ENCODE measurements at regions not wholly inside any gene's neighbourhood (a gene's known extent, or its start where the extent isn't known, plus 50 kb on each side); places are given as distances from the start of the nearest gene placed in this dataset.
"Not testable (repeated sequence)": the region's sequence is repeated elsewhere in the genome, so short reads cannot be mapped to it uniquely, and the experiment has no call there.

DNA sequence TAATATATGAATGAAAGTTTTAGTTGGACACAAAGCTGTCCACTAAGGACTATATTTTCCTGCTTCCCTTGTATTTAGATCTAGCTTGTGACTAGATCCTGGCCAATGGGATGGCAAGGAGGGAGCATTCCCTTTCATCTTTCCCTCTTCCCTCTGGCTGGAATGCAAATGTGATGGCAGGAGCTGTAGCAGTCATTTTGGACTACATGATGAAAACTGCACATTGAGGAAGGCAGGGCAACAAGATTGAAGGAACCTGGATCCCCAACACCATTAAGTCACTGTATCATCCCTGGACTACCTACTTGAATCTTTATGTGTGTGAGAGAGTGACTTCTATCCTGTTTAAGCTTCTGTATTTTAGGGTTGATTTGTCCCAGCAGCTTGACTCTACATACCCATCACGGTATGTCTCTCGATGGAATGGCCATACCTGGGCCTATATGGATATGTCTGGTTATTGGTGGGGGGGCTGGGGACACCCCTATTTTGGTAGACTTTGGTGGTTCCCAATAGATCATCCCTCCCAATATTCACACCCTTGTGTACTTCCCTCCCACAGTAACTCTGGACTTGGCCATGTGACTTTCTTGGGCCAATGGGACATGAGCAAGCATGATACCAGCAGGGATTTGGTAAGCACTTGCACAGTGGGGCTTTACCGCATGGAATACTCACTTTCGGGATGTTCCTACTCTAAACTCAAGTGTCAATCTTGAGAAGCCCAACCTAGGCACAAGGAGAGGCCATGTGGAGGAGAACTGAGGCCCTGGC is 128.5 kb downstream of the VEGFA start:
- DNase-seq, result no peak

DNA sequence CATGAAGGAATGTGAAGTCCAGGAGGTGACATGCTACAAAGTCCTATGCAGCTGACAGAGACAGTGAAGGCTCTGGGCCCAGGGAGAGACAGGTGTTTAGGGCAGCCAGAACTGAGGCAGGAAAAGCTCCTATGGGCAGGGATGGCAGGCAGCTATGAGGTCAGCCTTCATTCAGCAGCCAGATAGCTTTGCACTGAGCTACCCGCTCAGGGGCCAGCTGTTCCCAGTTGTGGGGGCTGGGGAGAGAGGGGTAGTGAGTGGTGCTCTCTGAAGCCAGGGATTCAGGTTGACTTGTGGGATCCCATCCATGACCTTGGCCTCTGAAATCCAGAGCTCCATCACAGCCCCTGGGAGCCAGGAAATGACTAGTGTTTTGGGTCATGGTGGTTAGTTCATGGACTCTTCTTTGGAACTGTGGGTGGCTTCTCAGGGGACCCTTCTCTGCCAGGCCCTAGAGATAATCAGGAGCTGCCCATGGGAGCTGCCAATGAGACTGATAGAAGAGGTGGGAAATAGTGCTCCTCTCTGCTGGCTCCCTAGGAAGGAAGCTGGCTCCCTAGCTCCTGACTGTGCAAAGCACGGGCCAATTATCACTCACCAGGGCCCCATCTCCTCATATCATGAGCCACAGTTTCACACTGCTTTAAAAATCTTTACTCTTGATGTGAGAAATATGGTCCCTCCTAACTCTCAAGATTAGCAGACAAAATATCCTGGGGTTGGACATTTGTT is 127.7 kb downstream of the VEGFA start:
- no peak for DNase-seq

DNA sequence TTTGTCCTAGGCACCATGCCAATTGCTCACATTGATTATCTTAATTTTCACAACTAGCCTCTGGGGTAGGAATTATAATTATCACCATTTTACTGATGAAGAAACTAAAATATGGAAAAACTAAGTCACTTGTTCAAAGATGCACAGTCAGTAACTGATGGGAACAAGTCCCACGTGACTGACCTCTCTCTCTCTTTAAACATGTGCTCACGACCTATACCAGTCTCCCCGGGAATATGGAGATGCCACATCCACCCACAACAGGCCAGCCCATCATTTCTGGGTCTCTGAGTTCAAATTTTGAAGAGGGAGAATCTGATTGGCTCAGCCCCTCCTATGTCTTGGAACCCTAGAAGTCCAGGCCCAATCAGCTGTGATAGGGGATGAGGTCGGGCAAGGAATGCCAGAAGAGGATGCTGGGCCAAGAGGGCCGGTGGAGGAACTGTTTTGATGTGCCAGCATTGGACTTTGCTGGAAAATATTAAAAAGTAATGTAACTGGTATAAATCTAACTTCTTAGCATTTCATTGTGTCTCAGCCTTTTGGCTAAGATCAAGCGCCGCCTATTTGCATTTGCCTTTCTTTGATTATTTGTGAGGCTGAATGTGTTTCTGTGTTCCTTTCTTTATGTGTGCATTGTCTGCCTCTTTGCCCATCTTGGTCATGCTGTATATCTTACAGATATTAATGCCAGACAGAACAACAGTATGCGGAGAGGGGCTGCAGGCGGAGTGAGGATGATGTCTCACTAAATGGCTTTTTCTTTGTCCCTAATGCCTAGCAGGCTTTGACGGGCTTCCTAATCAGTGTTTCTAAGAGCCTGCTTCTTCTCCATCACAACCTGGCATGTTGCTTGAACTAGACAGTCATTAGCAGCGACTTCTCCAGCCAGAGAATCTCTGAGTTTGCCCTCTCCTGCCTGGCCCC is 126.6 kb downstream of the VEGFA start:
- DNase-seq, result no peak

DNA sequence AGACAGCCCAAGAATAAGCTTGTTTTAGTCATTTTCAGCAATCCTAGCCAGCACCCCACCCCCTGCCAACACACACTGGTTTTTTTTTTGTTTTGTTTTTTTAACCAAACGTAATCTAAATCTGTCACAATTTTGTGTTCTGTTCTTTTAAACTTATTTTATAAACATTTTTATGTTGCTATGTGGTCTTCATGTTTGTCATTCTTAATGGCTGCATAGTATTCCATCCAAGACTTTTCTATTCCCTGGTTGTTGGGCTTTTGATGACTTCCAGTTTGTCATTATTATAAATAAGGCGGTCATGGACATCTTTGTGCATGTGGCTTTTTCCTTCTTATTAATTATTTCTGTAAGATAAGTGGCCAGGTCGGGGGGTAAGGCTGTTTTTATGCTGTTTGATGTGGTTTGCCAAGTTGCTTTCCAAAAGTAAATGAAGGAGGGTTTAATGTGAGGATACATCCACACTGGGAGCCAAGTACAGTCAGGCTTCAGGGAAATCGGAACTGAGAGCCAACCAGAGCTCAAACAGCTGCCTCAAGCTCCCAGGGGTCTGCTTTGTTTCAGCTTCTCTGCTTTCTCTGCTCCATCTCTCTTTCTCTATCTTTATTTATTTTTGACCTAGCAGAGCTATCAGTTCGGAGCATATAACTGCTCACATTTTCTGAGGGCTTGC is 125.8 kb downstream of the VEGFA start:
- no peak for DNase-seq

DNA sequence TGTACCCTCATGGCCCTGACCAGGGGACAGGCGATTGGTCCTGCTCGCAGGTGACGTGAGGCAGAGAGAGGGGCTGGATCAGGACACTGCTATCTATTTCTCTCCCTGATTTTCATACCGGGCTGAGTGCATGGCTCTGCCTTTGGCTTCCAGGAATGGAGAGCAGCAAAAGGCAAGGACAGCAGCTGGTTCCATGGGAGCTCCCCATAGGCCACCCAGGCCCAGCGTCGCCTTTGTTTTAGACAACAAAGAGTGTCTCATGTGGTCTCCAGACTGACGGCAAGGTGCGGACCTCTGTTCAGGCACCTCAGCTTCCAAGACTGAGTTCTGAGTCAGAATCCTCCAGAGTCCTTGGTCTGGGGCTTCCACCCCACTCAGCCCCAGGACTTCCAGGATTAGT is 123.1 kb downstream of the VEGFA start:
- DNase-seq, result no peak

DNA sequence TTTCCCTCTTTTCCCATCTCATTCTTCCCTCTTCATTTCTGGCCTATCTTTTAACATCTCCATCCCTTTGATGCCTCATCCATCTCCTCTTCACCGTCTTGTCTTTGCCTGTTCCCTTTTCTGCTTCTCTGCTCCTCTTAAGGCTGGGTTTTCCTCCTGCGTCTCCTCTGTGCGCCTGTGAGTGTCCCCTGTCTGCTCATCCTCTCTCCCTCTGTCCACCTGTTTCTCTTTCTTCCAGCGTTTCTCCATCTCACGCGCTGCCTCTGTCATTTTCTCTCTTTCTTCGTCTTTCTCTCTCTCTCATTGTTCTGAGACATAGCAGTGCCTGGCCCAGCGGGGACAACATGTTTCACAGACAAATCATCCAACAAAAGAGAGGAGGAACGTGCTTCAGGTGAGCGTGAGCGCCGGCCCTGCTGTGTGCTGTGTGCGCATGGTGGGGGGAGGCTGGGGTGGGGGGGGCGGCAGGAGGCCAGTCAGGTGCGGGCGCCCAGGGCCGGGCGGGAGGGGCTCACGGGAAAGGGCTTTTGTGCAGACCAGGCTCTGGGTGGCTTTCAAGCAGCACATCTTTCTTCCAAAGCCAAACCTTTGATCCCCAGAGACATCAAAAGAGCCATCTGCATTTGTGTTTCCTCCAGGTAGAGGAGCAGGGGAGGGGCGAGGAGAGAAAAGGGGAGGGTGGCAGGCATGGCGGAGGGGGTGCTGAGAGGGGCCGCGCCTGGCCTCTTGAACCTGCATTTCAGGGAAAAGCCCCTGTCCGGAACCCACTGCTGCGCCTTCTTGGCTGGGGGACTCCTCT is 121.3 kb downstream of the VEGFA start:
- DNase-seq, result no peak

DNA sequence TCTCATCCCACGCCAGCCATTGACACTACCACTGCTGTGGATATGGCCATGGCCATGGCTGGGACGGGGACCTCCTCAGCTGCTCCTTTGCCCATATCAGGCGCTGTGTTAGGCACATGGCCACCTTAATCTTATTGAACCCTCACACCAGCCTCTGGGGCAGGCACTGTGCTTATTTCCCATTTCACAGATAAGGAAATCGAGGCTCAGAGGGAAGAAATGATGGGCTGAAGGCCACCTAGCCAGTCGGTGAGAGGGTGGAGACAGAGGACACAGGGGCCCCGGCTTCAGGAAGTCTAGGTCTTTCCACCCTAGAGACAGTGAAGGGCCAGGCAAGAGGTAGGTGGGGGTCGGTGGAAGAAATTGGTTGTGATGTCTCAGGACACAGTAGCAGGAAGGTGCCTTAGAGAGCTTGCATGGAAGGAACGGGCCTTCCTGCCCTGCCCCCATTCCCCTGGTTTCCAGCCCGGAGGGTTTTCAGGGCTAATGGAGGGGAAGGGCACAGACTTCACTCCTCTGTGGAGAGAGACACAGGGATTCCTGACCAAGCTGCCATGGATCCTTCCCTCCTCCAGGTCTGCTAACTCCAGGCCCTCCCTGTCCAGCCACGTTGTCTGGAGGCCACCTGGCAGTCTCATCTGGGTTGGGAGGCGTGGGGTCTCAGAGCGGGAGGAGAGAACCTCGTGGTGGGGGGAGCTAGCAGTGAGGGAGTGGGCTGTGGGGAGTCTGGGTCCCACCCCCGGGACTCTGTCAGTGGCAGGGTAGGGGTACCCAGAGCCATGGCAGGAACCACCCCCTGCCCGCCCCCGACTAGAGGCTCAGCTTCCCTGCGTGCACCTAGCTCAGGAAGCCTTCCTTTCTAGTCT is 120.4 kb downstream of the VEGFA start:
- DNase-seq, result no peak

DNA sequence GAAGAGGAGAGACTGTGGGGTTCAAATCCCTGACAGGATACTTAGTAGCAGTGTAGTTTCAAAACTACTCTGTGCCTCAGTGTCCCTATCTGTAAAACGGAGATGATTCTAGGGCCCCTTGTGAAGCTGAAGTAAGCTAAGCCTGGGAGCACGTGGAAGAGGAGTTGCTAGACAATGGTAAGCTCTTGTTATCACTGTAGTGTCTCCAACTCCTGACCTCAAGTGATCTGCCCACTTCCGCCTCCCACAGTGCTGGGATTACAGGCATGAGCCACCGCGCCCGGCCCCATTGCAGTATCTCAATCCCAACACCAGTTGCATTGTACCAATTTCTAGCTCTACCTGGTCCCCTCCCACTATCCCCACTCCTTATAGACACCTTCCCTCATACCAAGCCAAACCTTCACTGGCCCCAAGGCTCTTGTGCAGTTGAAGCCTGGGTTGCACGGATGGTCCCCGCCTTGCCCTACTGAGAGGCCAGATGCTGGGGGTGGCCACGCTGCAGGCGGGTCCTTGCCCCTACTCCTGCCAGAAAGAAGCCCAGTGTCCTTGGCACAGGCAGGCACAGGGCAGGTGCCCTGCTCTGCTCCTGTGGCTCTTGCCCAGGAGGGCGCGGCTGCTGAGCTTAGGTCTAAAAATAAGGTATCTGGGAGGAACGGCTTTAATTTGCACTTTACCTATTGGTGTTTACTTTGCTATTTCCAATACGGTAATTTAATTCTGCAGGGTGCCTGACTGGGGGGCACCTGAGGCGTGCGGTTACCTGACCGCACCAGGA is 118.1 kb downstream of the VEGFA start:
- DNase-seq, result no peak

DNA sequence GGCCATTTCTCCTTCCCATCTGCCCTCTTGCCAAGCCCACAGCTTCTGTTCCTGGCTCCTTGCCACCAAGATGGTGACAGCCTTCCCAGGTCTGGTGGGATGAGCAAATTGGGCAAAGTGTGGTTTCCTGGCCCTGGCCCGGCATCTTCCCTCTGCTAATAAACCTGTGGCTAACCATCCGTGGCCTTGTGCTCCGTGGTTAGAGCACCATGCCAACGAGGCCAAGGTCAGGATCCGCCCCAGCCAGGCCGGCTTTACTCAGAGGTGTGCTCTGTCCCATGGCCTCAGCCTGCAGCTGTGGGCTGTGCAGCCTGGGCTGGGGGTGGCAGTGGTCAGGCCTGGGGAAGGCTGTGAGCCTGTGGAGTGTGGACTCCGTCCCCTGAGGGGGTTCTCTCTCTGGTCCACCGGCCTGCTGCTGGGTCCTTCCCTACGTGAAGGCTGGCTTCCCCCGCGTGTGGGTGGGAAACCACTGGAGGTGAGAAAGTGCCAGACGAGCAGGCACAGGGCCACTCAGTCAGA is 117.4 kb downstream of the VEGFA start:
- DNase-seq, result no peak

DNA sequence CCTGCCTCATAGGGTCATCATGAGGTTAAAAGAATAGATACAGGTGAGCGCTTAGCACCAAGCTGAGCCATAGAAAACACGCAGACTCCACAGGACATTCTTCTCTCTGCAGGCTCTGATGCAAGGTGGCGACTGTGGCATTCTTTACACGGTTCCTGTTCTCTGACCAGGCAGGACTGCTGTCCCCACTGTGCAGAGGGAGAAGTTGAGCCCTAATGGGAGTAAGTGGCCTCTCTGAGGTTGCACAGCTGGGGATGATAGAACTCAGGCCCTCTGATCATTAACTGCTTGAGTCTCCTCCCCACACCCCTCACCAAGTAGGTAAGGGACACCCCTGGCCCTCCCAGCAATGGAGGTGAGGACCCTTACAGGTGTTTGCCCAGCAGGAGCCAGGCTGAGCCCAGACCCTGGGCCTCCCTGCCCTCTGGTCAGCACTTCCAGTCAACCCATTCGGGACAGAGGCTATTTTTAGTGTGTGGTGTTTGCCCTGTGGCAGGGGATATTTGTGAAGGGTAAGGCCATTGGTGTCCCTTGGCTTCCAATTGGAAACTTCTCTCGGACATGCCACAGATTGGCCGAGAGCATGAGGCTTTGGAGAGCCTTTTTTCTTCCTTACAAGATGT is 116.8 kb downstream of the VEGFA start:
- no peak for DNase-seq

DNA sequence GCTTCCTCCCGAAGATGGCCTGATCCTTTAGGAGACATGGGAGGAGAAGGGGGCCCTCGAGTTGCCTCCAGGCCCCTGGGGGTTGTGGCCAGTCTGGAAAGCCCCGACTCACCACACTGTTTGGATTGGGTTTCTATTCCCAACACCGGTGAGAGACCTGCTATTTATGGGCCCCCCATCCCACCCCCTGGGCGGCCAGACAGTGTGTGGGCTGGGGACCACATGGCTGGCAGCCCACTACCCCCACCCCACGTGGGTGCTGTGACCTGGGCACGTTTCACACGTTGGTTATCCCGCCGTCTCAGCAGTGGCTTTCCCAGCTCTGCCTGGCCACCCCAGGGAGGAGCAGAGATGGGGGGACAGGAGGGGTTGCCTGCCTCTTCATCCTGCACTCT is 116.1 kb downstream of the VEGFA start:
- DNase-seq, result no peak

DNA sequence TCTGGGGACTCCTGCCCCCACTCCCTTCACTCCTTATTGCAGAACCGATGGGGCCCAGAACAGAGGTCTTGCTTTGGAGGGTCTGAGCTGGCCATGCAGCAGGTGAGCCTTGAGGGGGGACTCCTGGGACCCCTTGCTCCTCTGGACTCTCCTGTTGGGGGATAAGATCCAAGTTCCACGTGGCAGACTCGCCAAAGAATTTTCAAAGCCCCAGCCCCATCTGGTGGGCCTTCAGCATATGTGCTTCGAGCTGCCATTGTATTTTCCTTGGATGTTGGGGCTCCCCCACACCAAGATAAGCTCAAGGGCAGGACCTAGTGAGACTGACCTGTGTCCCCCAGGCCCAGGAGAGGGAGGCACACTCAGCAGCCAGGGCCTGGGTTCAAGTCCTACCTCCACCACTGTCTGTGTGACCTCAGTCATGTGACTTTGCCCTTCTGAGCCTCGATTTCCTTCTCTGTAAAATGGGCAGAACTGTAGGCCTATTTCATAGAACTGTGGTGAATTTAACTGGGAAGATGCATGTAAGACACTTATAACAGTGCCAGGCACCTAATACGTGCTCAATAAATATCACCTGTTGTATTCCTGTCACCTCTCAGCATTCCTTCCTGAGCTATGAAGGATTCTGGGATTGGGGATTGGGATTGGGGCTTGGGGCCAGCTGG is 115.5 kb downstream of the VEGFA start:
- no peak for DNase-seq

DNA sequence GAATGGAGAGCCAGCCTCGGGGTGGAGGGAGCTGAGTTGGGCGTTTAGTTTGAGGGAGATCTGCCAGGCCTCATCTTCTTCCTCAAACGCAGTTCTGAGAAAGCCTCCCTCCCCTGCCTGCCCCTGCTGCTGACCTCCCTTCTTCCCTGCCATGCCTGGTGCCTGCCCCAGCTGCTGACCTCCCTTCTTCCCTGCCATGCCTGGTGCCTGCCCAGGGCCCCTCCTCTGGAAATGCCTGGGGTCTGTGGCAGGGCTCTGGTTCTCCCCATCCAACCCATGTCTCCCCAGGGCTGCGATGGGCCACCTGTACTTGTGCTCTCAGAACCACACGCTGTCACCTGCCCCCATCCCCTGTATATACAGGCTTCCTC is 114.6 kb downstream of the VEGFA start:
- DNase-seq, result no peak

DNA sequence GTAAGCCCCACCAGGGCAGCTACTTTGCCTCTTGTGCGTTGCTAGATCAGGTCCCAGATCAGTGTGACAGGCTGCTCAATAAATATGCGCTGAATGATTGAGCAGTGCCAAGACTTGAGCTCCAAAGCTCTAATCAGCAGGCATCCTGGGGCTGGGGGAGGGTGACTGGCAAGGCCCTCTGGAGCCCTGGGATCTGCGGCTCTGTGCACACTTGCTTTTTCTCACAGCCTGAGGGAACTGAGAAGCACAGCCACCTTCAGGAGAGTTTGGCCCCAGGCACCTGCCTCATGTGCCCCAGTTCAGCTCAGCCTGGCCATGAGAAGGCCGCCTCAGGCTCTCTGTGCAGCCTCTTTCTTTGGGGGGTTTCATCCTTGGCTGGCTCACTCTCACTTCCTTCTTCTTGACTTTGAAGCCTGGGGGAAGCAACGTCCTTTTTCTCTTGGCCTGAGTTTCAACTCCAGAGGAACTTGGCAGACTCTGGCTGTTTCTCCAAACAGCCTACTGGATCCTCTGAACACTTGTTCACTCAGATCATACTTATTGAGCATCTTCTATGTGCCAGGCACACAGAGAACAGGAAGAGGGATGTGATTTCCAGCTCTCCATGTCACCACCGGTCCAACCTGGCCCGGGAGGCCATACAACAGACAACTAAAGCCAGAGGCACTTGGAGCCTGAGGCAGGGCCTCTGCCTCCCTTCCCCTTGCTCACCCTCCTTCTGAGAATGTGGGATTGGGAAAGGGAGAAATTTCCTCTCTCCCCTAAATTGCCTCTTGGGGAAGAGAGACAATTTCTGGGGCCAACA is 114.0 kb downstream of the VEGFA start:
- no peak for DNase-seq

DNA sequence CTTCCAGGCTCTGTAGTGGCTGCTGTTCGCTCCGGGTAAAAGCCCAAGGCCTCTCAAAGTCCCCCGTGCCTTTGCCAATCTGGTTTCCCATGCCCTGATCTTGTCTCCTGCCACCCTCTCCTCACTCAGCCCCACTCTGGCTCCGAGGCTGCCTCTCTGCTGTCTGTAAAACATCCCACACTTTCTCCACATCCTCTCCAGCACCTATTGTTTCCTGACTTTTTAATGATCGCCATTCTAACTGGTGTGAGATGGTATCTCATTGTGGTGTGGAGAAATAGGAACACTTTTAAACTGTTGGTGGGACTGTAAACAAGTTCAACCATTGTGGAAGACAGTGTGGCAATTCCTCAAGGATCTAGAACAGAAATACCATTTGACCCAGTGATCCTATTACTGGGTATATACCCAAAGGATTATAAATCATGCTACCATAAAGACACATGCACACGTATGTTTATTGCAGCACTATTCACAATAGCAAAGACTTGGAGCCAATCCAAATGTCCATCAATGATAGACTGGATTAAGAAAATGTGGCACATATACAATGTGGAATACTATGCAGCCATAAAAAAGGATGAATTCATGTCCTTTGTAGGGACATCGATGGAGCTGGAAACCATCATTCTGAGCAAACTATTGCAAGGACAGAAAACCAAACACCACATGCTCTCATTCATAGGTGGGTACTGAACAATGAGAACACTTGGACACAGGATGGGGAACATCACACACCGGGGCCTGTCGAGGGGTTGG is 112.9 kb downstream of the VEGFA start:
- DNase-seq, result not testable (repeated sequence)

DNA sequence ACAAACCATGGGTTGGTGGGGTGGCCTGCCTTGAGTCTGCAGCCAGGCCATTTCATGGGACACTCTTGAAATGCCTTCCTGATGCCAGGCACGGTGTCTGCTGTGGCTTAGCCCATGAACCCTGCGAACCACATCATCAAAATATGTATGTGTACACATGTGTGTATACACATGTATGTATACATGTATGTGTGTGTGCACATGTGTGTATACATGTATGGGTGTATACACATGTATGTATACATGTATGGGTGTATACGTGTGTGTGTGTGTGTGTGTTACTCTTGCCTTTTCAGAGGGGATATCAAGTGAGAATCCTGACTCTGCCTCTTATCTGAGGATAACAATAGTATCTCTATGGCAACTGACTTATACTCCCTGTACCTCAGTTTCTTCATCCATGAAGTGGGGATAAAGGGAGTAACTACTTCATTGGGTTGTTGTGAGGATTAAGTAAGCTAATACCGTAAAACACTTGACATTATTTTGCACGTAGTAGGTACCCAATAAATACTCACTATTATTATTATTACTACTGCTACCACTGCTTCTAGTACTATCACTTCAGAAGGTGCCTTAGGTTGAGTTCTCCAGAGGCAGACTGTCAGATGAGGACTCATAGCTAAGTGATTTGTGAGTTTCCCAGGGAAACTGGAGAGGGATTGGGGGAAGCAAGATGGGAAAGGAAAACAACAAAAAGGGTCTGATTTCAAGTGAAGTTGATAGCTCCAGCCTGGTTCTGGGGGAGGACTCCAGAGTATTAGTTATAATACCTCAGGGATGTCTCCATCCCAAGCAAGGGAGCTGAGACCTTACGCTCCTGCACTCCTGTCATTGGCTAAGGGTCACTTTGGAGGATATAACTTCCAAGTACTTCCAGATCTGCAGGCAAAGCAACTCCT is 110.5 kb downstream of the VEGFA start:
- no peak for DNase-seq
